ENCODE measurements at regions not wholly inside any gene's neighbourhood (a gene's known extent, or its start where the extent isn't known, plus 50 kb on each side); places are given as distances from the start of the nearest gene placed in this dataset.

DNA sequence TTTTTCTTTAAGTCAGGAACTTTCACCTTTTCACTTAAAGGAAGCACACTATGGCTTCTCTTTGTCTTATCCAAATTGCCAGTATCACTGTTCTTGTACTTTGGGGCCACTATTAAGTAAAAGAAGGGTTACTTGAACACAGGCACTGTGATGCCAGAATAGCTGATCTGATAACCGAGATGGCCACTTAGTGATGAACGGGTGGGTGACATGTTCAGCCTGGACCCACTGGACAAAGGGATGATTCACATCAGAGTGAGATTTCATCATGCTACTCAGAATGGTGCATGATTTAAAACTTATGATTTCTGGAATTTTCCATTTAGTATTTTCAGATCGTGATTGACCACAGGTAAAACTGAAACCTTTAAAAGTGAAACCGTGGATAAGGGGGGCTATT lies 252.6 kb downstream of the KLF13 start:
- Histone ChIP-seq H3K4me1 (ENCODE audit: control insufficient read depth in 5 of 5, insufficient read depth in 5 of 5, low read length in 5 of 5) (no peaks in the 10 kb centered on the region), H3K27ac (ENCODE audit: low read depth in 1 of 2, low read length in 1 of 2) (no peak overlapping the region), H3K36me3 (ENCODE audit: control insufficient read depth in 4 of 4, insufficient read depth in 4 of 4, low read length in 4 of 4) (no peaks in the 10 kb centered on the region), H3K4me3 (no peak overlapping the region), H3K9me3 (ENCODE audit: control insufficient read depth in 4 of 4, insufficient read depth in 3 of 4, low read length in 3 of 4) (peaks cover 0 to 9% (median 3%) of the 10 kb centered on the region in 4 donors), H3K9ac (ENCODE audit: insufficient read depth in 1 of 2, low read length in 2 of 2) (no peak overlapping the region), H3K27me3 (ENCODE audit: control insufficient read depth in 3 of 3, insufficient read depth in 3 of 3, low read length in 2 of 3) (no peaks in the 10 kb centered on the region)
- WGBS, 2 donors: 83 to 91% methylated on average over 4 of the region's 4 CpGs
- DNase-seq (no peak), ATAC-seq (ENCODE audit: insufficient read depth, low FRiP score) (no peak)
- TF ChIP-seq, protein P1, sequence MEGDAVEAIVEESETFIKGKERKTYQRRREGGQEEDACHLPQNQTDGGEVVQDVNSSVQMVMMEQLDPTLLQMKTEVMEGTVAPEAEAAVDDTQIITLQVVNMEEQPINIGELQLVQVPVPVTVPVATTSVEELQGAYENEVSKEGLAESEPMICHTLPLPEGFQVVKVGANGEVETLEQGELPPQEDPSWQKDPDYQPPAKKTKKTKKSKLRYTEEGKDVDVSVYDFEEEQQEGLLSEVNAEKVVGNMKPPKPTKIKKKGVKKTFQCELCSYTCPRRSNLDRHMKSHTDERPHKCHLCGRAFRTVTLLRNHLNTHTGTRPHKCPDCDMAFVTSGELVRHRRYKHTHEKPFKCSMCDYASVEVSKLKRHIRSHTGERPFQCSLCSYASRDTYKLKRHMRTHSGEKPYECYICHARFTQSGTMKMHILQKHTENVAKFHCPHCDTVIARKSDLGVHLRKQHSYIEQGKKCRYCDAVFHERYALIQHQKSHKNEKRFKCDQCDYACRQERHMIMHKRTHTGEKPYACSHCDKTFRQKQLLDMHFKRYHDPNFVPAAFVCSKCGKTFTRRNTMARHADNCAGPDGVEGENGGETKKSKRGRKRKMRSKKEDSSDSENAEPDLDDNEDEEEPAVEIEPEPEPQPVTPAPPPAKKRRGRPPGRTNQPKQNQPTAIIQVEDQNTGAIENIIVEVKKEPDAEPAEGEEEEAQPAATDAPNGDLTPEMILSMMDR (IDR thresholded peaks at IDR 0.05; ENCODE audit: control extremely low read depth, extremely low read depth): no peak

DNA sequence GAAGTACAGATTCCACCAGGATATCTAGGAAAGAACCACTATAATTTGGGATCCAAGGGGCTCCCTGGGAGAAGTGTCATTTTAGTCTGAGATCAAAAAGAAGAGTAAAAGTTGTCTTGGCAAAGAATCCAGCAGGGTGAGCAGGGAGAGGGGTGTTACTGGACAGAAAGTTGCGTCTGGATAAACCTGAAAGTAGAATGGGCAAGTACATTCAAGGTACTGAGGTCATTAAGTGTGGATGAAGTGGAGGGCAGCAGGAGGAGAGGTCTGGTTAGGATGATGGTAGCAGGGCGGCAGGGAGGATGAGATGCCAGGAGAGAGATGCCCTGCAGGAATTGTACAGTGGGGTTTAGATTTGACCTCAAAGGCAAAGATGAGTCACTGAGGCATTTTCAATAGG lies 253.3 kb downstream of the KLF13 start:
- Histone ChIP-seq H3K9me3 (ENCODE audit: control insufficient read depth in 4 of 4, insufficient read depth in 3 of 4, low read length in 3 of 4) (peaks cover 0 to 11% (median 3%) of the 10 kb centered on the region in 4 donors), H3K36me3 (ENCODE audit: control insufficient read depth in 4 of 4, insufficient read depth in 4 of 4, low read length in 4 of 4) (no peaks in the 10 kb centered on the region), H3K27me3 (ENCODE audit: control insufficient read depth in 3 of 3, insufficient read depth in 3 of 3, low read length in 2 of 3) (no peaks in the 10 kb centered on the region), H3K9ac (ENCODE audit: insufficient read depth in 1 of 2, low read length in 2 of 2) (no peak overlapping the region), H3K4me1 (ENCODE audit: control insufficient read depth in 5 of 5, insufficient read depth in 5 of 5, low read length in 5 of 5) (no peaks in the 10 kb centered on the region), H3K27ac (ENCODE audit: low read depth in 1 of 2, low read length in 1 of 2) (no peak overlapping the region), H3K4me3 (no peak overlapping the region)
- no peak for ATAC-seq (ENCODE audit: insufficient read depth, low FRiP score)
- no peak for DNase-seq
- TF ChIP-seq, protein P1 (IDR thresholded peaks at IDR 0.05; ENCODE audit: control extremely low read depth, extremely low read depth): no peak
- 92 to 96% methylated on average over 2 of the region's 2 CpGs for WGBS, 2 donors

DNA sequence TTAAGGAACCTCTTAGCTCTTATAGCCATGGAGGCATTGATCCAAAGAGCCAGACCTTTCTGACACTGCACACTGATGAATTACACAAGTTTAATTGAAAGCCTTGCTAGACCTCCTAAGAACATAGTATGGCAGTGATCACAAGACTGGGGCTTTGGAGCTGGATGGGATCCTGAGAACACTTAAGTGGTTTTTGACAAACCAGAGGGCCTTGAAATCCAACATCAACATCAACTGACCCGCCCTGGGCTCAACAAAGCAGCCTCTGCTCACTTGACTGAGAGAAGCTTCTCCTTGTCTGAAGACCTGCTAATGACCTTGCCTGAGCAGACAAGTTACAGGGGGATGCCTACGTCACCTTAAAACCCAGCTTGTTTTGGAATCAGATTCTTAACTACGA lies 257.6 kb downstream of the KLF13 start:
- H3K9ac ChIP-seq (ENCODE audit: insufficient read depth in 1 of 2, low read length in 2 of 2): no peak overlapping the region
- 62 to 87% methylated on average over 3 of the region's 3 CpGs for WGBS, 2 donors
- no peaks in the 10 kb centered on the region for H3K36me3 ChIP-seq (ENCODE audit: control insufficient read depth in 4 of 4, insufficient read depth in 4 of 4, low read length in 4 of 4)
- ATAC-seq (ENCODE audit: insufficient read depth, low FRiP score) (no peak), DNase-seq (no peak)
- H3K27me3 ChIP-seq (ENCODE audit: control insufficient read depth in 3 of 3, insufficient read depth in 3 of 3, low read length in 2 of 3): no peaks in the 10 kb centered on the region
- H3K27ac ChIP-seq (ENCODE audit: low read depth in 1 of 2, low read length in 1 of 2): no peak overlapping the region
- peaks cover 0 to 15% (median 3%) of the 10 kb centered on the region in 4 donors for H3K9me3 ChIP-seq (ENCODE audit: control insufficient read depth in 4 of 4, insufficient read depth in 3 of 4, low read length in 3 of 4)
- no peak overlapping the region for H3K4me3 ChIP-seq
- no peaks in the 10 kb centered on the region for H3K4me1 ChIP-seq (ENCODE audit: control insufficient read depth in 5 of 5, insufficient read depth in 5 of 5, low read length in 5 of 5)
- TF ChIP-seq, protein P1 (IDR thresholded peaks at IDR 0.05; ENCODE audit: control extremely low read depth, extremely low read depth): no peak

DNA sequence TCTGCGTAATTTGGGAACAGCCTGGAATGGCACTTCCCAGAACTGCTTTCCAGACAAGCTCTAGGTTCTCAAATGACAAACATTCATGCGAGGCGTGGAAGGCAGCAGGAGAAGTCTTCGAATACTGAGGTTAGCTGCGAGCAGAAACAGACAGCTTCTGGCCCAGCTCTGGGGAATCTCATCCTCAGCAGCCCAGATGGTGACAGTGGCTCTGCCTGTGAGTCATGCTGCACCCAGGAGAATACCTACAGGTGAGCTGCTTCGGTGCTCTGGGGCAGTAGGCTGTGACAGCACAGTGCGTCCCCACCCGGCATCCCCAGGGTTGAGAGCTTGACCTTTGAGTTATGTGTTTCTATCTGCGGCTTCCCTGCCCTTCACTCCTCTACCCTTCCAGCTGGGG lies 258.6 kb downstream of the KLF13 start:
- Histone ChIP-seq H3K4me1 (ENCODE audit: control insufficient read depth in 5 of 5, insufficient read depth in 5 of 5, low read length in 5 of 5) (no peaks in the 10 kb centered on the region), H3K4me3 (no peak overlapping the region), H3K27ac (ENCODE audit: low read depth in 1 of 2, low read length in 1 of 2) (no peak overlapping the region), H3K27me3 (ENCODE audit: control insufficient read depth in 3 of 3, insufficient read depth in 3 of 3, low read length in 2 of 3) (no peaks in the 10 kb centered on the region), H3K9ac (ENCODE audit: insufficient read depth in 1 of 2, low read length in 2 of 2) (no peak overlapping the region), H3K9me3 (ENCODE audit: control insufficient read depth in 4 of 4, insufficient read depth in 3 of 4, low read length in 3 of 4) (peaks cover 0 to 15% (median 3%) of the 10 kb centered on the region in 4 donors), H3K36me3 (ENCODE audit: control insufficient read depth in 4 of 4, insufficient read depth in 4 of 4, low read length in 4 of 4) (no peaks in the 10 kb centered on the region)
- TF ChIP-seq, protein P1 (IDR thresholded peaks at IDR 0.05; ENCODE audit: control extremely low read depth, extremely low read depth): no peak
- 82 to 84% methylated on average over 9 of the region's 9 CpGs for WGBS, 2 donors
- DNase-seq: no peak
- ATAC-seq (ENCODE audit: insufficient read depth, low FRiP score): no peak

Data from lung (tissue), 11 donors.